HG03139 (cell line): ENCODE measurements at regions not wholly inside any gene's neighbourhood (a gene's known extent, or its start where the extent isn't known, plus 50 kb on each side); places are given as distances from the start of the nearest gene placed in this dataset.
"Not testable (repeated sequence)": the region's sequence is repeated elsewhere in the genome, so short reads cannot be mapped to it uniquely, and the experiment has no call there.

Source experiments
- ATAC-seq: cut with Tn5 transposase; IDR thresholded peaks from one replicate; pipeline ENCODE4 v1.9.1; 2021; ENCODE audit not compliant: unreplicated experiment

DNA sequence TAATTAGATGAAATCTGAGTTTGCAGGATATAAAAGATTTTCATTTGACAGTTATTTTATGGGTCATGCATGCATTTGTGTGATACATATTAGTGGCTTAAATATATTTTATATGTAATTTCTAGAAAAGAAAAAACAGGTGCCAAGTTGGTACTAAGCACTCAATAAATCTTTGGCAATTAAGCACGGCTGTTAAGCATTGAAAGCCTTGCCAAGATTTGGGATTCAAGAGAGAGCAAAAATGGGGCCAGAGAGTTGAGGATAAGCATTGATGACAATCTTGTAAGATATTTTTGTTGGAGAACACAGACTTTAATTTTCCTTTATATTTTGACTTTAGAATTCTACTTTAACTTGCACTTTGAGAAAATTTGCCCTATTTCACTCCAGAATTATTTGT lies 249.8 kb upstream of the MAD2L1 start:
- ATAC-seq = no peak

DNA sequence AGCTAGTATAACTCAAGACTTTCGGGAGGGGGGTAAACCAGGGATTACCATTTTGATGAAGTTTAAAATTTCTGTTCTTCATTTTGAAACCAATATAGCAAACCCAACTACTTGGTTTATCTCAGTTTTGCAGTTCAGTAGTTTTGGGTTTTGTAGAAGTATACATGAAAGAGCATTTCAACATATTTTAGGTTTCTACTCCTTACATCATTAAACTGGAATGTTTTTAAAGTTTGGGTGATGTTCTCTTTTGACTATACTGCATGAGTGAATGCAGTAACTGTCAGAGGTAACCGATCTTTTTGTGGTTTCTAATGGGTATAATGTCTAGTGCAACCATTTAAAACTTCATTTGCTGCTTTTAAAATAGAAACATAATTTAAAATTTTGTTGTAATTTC lies 248.3 kb upstream of the MAD2L1 start:
- no peak for ATAC-seq

DNA sequence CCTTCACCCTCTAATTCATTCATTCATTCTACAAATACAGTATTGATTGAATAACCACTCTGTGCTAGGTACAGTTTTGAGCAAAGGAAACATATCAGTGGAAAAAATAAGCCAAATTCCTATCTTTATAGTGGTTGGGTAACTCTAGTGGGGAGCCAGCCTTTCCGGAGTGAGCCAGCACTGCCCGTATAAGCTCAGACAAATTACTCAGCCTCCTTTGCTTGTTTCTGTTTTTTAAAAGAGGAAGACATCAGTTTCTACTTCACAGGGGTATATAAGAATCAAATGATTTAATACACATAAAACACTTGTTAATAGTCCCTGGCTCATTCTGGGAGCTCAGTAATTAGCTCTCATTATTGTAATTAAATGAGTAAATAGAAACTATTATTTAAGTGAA lies 238.2 kb upstream of the MAD2L1 start:
- no peak for ATAC-seq

DNA sequence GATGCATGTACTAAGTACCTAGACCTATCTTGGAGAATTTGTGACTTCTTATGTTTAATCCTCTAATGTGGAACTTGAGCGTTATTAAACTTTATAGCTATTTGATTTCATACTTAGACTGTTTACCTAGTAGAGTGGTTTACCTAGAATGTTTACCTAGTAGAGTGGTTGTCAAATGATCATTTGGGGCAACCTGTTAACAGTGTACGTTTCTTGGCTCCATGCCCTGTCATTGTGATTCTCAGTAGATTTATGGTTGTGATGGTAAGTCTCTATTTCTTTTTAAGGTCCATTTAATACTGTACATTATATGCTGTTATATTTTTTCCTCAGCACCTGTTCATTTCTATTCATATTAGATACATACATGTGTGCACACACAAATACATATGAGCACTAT lies 233.0 kb upstream of the MAD2L1 start:
- no peak for ATAC-seq

DNA sequence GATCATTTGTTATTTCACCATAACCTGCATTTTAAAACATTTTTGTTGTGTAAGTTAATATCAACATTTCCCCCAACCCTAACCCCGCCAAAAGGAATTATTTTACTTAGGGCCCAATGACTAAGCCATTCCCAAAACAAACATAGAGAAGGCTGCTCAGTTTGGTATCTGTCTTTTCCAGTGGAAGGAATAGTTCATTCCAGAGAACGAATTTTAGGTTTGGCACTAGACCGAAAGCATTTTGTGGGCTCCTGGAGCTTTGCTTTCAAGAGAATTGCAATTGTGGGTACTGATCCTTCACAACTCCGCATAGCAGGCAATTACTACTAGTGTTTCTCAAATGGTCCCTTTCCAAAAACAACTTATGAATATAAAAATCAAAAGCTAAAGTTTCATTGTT lies 226.7 kb upstream of the MAD2L1 start:
- ATAC-seq = no peak

DNA sequence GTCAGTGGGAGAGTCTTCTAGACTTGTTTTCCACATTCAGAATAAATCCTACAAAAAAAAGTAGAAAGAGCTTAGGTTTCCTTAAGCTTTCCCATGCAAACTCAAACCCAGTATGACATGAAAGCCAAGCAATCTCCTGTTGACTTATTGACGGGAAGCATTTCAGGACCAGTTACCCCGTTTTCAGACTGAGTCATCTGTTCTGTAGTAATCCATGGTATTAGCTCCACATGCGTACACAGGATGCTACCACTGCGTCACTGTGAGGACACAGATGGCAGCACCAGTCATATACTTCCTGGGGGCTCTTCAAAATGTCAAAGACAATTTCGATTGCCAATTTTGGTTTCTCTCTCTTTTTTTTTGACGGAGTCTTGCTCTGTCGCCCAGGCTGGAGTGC lies 224.9 kb upstream of the MAD2L1 start:
- no peak for ATAC-seq

DNA sequence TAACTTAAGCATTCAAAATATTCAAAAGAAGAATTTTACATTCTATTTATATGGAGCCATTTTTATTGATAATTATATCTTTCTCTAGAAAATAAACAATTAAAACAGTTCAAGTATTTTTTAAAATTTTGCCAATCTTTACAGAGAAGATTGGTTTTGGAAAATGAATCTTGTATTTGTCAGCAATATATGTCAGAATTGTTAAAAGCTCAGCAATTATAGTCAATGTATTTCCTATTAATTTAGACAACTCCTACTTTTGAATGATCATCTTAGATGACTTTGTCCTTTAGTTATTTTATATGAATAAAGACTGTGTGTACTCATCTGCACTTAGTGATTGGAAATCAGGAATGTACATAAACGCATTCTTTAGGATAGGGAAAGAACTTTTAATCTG lies 223.9 kb upstream of the MAD2L1 start:
- ATAC-seq = no peak

DNA sequence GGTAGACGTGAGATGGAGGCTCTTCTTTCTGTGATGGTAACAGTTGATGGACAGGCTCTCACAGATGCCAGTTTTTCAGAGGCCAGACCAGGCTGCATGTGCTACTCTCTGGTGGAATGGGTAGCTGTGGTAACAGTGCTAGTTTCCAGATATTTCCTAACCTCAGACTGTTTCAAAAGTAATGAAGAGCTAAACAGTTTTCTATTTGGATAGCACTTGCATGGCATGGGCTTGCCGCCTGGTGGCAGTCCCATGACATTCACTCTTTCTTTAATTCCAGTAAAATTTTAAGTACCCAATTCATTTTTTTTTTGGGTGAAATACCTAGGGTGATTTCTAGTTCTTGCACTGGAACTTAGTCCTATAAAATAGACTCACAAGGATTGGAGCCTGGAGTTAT lies 220.2 kb upstream of the MAD2L1 start:
- no peak for ATAC-seq

DNA sequence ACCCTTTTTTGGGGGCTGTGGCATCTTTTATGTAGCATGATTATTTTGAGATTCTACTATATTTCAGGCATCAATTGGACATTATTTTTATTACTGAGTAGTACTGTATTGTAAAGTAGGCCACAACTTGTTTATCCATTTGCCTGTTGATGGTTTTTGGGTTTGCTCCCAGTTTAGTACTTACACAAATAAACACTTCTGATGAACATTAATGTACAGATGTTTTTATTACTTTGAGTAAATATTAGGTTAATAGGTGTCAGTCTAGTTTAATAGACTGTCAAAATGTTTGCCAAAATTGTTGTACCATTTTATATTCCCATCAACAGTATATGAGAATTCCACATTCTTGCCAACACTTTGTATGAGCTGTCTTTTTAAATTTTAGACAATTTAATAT lies 214.9 kb upstream of the MAD2L1 start:
- no peak for ATAC-seq

DNA sequence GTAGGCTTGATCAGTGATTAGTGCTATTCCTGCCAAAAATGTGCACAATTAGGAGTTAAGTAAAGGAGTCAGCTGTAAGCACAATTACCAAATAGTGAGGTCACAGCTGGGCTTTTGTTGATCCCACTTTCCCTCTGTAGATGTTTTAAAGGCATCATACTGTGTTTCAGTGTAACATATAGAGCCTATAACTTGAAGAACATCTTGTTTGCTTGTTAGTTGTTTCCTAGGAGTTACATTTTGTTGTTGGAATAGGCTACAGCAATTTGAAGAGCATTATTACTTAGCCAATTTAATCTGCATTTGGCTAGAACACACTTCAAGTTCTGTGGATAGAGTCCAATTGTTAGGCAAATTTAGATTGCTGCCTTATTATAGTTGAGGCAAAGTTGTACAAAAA lies 210.7 kb upstream of the MAD2L1 start:
- ATAC-seq = no peak

DNA sequence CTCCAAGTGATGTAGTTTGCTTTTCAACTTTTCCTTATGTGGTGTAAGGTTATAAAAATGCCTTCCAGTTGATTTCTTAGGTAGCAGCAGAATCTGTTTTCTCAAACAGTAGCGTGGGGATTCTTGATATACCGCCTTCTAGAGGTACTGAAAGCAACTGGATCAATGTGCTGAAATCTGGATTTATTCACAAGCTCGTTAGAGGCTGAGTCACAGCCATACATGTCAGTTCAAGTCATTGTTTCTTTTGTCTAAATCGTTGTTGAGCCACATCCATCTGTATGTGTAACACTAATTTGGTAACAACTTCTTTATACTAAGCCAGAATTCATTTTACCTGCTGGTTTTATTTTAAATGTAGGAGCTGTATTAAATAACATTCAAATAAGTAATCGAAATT lies 200.0 kb upstream of the MAD2L1 start:
- no peak for ATAC-seq

DNA sequence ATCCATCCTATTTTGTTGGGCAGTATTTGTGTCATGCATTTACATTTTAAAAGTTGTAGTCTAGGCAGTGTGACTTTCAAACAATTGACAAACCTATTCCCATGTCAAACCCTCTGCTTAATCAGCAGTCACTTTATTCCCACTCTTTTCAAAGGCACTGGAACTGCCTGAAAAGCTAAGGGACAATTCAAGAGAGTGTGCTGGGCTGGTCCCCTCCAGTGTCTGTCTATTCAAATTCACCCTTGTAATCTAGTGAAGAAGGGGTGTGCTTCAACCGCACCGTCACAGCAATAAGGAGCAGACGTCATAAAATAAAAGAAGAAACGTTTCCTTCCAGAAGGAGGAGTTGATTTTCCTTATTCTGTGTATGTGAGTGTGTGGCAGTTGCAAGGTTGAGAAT lies 197.0 kb upstream of the MAD2L1 start:
- no peak for ATAC-seq

DNA sequence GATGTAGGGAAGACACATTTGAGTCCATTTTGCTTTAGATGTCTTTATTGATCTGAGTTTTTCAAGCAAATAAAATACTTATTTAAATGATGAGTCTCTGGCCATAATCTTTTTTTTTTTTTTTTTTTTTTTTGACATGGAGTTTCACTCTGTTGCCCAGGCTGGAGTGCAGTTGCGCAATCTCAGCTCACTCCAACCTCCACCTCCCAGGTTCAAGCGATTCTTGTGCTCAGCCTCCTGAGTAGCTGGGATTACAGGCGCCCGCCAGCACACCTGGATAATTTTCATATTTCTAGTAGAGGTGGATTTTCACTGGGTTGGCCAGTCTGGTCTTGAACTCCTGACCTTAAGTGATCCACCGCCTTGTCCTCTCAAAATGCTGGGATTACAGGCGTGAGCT lies 194.5 kb upstream of the MAD2L1 start:
- no peak for ATAC-seq

DNA sequence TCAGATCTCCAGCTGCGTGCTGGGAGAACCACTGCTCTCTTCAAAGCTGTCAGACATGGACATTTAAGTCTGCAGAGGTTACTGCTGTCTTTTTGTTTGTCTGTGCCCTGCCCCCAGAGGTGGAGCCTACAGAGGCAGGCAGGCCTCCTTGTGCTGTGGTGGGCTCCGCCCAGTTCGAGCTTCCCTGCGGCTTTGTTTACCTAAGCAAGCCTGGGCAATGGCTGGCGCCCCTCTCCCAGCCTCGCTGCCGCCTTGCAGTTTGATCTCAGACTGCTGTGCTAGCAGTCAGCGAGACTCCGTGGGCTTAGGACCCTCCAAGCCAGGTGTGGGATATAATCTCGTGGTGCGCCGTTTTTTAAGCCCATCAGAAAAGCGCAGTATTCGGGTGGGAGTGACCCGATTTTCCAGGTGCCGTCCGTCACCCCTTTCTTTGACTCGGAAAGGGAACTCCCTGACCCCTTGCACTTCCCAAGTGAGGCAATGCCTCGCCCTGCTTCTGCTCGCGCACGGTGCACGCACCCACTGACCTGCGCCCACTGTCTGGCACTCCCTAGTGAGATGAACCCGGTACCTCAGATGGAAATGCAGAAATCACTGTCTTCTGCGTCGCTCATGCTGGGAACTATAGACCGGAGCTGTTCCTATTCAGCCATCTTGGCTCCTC lies 189.6 kb upstream of the MAD2L1 start:
- ATAC-seq = not testable (repeated sequence)

DNA sequence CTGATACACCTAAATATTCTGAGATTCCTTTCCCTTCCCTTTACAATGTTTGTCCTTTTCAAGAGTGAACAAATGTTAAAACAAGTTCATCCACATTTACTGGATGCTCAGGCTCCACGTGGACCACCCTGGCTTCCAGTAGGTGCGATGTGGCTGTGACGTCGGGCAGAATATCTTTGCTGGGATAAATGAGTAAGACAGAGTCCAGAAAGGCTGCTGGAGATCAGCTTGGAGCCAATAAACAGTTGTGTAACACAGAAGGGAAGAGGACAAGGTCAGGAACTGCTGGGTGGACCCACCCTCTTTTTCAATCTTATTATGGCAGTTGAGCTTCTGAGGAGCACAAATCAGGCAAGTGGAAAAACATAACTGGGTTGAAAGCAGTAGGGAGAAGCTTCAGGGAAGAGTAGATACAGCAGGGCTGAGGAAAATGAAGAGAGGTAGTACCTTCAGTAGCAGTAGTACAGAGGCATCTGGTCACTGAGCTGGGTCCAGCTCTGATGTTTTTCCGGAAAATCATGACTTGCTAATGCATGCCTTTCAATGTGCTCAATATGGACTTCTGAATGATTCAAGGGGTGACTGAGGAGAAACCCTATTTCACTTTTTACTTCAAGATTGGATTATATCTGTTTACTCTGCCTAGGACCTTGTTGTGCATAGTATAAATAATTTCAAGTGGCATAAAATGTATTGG lies 171.8 kb upstream of the MAD2L1 start:
- no peak for ATAC-seq

DNA sequence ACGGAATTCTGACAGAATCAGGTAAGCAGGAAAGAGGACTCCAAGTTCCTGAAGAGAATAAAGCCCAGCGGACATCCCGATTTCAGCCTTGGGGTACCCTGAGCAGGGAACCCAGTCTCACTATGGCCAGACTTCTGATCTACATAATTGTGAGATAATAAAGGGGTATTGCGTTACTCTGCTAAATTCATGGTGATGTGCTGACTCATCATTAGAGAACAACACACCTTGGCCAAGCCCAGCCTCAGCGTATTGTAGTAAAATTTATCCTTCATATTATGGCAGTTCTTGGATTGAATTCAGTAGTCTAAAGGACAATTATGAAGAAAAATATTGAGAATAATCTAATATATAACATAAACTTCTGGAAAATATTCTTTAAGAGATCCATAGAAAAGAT lies 170.2 kb upstream of the MAD2L1 start:
- no peak for ATAC-seq

DNA sequence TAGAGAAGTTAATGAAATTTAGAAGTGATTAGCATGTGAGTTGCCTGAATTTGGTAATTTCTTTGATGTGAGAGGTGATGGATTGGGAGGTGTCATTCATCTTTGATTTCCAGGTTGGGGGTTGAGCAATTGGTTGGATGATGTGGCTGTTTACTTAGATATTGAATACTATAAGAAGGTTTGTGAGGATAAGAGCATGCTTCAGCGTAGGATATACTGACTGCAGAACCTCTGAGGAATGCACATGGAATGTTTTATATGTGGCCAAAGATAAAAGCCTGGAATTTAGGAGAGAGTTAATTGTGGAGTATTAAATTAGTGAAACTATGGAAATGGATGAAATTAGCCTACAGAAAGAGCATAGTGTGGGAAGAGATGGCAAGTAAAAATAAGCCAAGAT lies 165.4 kb upstream of the MAD2L1 start:
- ATAC-seq = no peak

DNA sequence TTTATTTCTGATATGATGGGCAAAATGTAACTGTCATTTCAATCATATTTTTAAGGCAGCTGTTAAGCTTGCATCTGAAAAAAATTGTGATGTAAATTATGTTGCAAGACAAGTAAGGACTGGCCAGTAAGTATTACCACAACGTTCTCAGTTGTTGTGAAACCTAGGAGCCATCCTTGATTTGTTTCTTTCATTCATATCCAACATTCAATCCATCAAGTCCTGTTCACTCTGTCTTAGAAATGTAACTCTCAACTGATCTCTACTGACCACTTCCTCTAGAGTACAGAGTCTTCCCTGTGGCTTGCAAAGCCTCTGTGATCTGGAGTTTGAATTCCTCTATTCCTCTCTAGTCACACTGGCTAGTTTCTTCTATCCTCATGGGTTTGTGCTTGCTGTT lies 161.4 kb upstream of the MAD2L1 start:
- ATAC-seq = no peak

DNA sequence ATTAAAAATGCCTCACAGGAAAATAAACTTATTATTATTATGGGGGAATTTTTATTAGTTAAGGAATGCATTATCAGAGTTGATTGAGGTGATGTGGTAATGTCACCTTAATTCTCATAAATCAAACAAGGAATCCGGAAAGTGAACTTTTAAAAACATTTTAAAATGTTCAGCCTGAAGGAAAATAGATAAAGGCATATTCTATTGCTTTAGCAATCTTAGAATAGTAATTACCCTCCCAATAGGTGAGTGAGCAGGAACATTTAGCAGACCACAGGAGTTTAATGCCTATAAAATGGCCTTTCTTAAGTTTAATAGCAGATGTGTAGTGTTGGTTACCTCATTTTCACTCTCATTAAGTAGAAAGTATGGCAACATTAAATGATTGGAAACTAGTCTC lies 160.9 kb upstream of the MAD2L1 start:
- no peak for ATAC-seq

DNA sequence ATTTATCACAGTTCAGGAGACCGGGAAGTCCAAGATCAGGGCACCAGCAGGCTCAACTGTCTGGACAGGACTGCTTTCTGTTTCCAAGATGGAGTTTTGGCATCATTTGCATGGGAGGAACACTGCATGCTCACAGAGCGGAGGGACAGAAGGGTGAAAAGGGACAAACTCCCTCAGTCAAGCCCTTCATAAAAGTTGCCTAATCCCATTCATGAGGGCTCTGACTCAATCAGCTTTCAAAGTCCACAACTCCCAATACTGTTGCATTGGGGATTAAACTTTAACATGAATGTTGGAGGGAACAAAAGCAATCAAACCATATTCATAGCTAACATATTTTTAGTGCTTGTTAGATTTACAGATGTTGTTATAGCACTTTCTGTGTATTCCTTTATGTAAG lies 158.9 kb upstream of the MAD2L1 start:
- ATAC-seq = no peak

DNA sequence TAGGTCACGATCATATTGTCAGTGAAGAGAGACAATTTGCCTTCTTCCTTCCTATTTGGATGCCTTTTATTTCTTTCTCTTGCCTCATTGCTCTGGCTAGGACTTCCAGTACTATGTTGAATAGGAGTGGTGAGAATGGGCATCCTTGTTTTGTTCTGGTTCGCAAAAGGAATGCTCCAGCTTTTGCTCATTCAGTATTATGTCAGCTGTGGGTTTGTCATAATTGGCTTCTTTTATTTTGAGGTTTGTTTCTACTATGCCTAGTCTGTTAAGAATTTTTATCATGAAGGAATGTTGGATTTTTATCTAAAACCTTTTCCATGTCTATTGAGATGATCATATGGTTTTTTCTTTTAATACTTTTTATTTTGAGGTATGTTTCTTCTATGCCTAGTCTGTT lies 152.3 kb upstream of the MAD2L1 start:
- ATAC-seq = no peak

DNA sequence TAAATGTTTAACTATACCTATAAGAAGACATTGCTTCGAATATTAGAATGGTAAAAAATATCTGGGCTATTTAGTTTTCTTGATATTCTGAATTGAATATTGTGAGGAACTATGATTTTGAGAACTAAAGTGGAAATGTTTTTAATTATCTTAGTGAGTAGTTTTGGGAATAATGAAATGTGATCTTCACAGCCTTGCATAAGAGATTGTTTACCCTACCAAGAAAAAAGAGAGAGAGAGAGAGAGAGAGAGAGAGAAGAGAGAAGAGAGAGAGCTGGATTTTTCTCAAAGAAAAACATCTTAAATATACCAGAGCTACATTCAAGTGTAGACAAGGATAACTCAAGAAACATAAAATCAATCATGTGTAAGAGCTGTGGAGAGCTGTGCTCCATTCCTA lies 148.7 kb upstream of the MAD2L1 start:
- ATAC-seq = no peak

DNA sequence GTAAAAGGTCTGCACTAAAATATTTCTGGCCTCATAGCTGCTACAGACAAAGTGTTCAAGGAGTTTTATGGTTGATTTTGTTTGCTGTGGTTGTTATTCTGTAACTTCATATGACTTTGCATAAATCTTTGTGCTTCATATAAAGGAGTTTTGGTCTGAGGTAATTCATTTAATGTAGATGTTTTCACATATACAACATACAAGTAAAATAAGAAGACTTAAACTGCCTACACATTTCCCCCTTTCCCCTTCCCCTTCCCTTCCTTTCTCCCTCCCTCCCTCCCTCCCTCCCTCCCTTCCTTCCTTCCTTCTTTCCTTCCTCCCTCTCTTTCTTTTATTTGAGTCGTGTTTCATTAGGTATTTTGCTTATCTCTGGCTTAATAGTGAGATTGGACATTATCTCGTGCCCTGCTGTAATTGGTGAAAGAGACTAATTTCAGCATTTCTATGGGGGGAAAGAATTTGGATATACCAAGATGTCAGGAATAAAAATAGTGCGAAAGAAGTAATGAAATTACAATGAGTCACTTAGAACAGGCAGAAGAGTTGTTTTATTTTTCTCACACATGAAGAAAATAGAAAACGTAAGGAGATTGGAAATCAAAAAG lies 144.9 kb upstream of the MAD2L1 start:
- ATAC-seq = no peak
